Glutamatergic neuron (in vitro differentiated cells): ENCODE measurements at regions not wholly inside any gene's neighbourhood (a gene's known extent, or its start where the extent isn't known, plus 50 kb on each side); places are given as distances from the start of the nearest gene placed in this dataset.

Experiments
- DNase-seq: peaks from one replicate; pipeline ENCODE4 v3.0.0; 2022
- H3K27ac Mint-ChIP-seq: one replicate; pipeline ENCODE4 v1.8.0; 2020; ENCODE audit warnings: mild to moderate bottlenecking, mixed read lengths, inconsistent platforms; ENCODE audit not compliant: unreplicated experiment
- H3K27me3 Mint-ChIP-seq: one replicate; pipeline ENCODE4 v1.8.0; 2020; ENCODE audit warnings: mild to moderate bottlenecking, moderate library complexity, mixed read lengths, inconsistent platforms; ENCODE audit not compliant: unreplicated experiment
- H3K36me3 Mint-ChIP-seq: one replicate; pipeline ENCODE4 v1.8.0; 2020; ENCODE audit warnings: mild to moderate bottlenecking, mixed read lengths, inconsistent platforms; ENCODE audit not compliant: unreplicated experiment
- H3K4me1 Mint-ChIP-seq: one replicate; pipeline ENCODE4 v1.8.0; 2020; ENCODE audit warnings: mild to moderate bottlenecking, low read depth, mixed read lengths, inconsistent platforms; ENCODE audit not compliant: unreplicated experiment
- H3K4me3 Mint-ChIP-seq: one replicate; pipeline ENCODE4 v1.8.0; 2020; ENCODE audit warnings: mild to moderate bottlenecking, mixed read lengths, inconsistent platforms; ENCODE audit not compliant: unreplicated experiment
- H3K9me3 Mint-ChIP-seq: one replicate; pipeline ENCODE4 v1.8.0; 2020; ENCODE audit warnings: mild to moderate bottlenecking, moderate library complexity, mixed read lengths, inconsistent platforms; ENCODE audit not compliant: unreplicated experiment
- CTCF ChIP-seq: fragments of 200-600 bp; sonication (generic); IDR thresholded peaks from one replicate; pipeline ENCODE4 v1.5.0; 2021; ENCODE audit not compliant: partially characterized antibody, unreplicated experiment

DNA sequence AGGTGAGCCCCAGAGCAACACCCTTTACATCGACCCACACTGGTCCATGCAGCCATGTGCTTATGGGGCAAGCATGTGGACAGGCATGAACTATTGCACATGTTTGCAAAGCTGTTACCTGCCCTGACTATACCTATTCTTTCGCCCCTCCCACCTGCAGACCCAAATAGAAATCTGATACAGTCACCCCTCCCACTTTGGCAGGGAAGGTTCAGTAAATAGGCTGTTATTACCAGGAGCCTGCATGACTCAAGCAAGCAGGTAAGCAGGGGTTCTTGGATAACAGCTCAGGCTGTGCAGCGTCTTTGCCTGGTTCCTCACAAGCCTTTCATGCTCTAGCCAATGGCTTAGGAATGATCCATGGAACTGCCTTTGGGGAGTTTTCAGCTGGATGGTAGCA is 122.7 kb upstream of the DIPK2B start:
- Mint-ChIP-seq H3K4me1 (no peaks in the 10 kb centered on the region), H3K4me3 (no peak overlapping the region), H3K36me3 (no peaks in the 10 kb centered on the region), H3K27ac (no peak overlapping the region), H3K27me3 (peaks cover 4% of the 10 kb centered on the region), H3K9me3 (peaks cover 3% of the 10 kb centered on the region)
- no peak for DNase-seq
- TF ChIP-seq CTCF: no peak

DNA sequence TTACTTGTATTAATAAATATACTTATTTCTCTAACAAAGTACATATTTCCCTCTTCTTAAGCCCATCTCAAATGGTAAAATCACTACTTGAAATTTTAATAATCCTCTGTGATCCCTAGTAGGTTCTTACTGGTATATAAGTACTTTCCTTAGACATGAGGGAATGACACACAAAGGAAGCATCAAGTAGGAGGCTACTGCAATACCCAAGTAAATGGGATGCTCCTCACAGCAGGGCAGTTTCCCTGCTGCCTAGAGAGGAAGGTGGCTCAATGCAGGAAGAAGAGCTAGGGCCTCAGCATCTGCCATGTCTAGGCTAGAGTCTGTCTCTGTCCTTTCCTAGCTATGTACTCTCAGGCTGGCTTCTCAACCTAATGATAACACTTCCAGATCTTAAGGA is 122.1 kb upstream of the DIPK2B start:
- Mint-ChIP-seq H3K27me3 (peaks cover 4% of the 10 kb centered on the region), H3K4me3 (no peak overlapping the region), H3K9me3 (peaks cover 3% of the 10 kb centered on the region), H3K4me1 (no peaks in the 10 kb centered on the region), H3K36me3 (no peaks in the 10 kb centered on the region), H3K27ac (no peak overlapping the region)
- DNase-seq: no peak
- TF ChIP-seq CTCF: no peak

- Mint-ChIP-seq H3K4me1 (no peaks in the 10 kb centered on the region), H3K9me3 (peaks cover 3% of the 10 kb centered on the region)
Observed at GRCh38 chrX:45322382-45322781, 121.7 kb upstream of the DIPK2B start.

DNA sequence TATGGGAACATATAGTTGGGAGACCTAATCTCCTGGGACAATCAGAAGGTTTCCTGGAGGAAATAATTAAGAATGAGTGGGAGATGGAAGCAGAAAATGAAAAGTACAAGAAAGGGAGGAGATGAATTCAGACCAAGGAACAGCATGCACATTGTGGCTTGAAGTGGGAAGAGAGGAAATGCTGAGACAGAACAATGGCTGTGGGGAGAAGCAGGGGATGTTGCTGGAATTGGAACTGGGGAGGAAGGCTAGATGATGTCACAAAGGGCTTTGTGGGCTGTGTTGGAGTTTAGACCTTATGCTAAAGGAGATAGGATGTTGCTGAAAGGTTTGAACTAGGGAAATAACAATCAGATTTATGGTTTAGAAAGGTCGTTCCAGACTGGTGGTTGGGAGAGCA is 119.5 kb upstream of the DIPK2B start:
- Mint-ChIP-seq H3K27me3 (peaks cover 2% of the 10 kb centered on the region), H3K36me3 (no peaks in the 10 kb centered on the region), H3K4me1 (no peaks in the 10 kb centered on the region), H3K27ac (no peak overlapping the region), H3K4me3 (no peak overlapping the region), H3K9me3 (no peaks in the 10 kb centered on the region)
- TF ChIP-seq CTCF: no peak
- DNase-seq: no peak

More at GRCh38 chrX:45322382-45322781, 121.7 kb upstream of the DIPK2B start:
- Mint-ChIP-seq H3K4me3 (no peak overlapping the region), H3K27ac (no peak overlapping the region), H3K36me3 (no peaks in the 10 kb centered on the region), H3K27me3 (peaks cover 4% of the 10 kb centered on the region)
- no peak for TF ChIP-seq CTCF
- DNase-seq: no peak

- Mint-ChIP-seq H3K27me3 (no peaks in the 10 kb centered on the region), H3K9me3 (no peaks in the 10 kb centered on the region), H3K4me1 (no peaks in the 10 kb centered on the region), H3K4me3 (no peak overlapping the region), H3K36me3 (no peaks in the 10 kb centered on the region), H3K27ac (no peak overlapping the region)
- no peak for TF ChIP-seq CTCF
- no peak for DNase-seq
Observed at GRCh38 chrX:45309801-45310200, 109.1 kb upstream of the DIPK2B start.
